ENCODE measurements at regions not wholly inside any gene's neighbourhood (a gene's known extent, or its start where the extent isn't known, plus 50 kb on each side); places are given as distances from the start of the nearest gene placed in this dataset.

DNA sequence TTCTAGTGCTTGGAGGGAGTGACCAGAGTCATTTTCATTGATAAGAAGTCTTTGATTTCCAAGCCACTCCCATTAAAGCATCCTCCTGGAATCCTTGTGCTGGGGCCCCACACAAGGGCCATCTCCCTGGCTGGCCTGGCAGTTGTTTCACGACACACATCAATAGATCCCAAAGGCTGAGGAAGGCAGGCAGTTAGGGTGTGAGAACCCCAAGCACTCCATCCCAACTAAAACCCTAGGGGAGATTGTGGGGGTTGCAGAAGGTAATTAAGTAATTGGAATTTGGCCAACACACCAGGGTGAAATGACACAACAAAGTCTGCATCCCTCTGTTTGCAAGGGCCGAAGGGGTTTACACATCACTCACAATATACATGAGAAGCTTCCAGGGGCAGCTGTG is 578.1 kb upstream of the SYT4 start:
- Mint-ChIP-seq H3K9me3 (no peaks in the 10 kb centered on the region), H3K27me3 (ENCODE audit: insufficient read depth) (peaks cover 6% of the 10 kb centered on the region), H3K27ac (no peak overlapping the region), H3K4me3 (no peak overlapping the region), H3K4me1 (peaks cover 16% of the 10 kb centered on the region), H3K36me3 (ENCODE audit: low read depth) (no peaks in the 10 kb centered on the region)
- H3K4me3 ChIP-seq (ENCODE audit: low read length): no peak overlapping the region
- no peak for TF ChIP-seq CTCF (conservative IDR thresholded peaks at IDR 0.05)
- 88% methylated on average over 2 of the region's 2 CpGs; no CpG with 5 or more reads in 1 of the 2 experiments for WGBS, 2 experiments (ENCODE audit: insufficient coverage in 1 of 2, insufficient read length in 1 of 2)
- no peaks in the 10 kb centered on the region for H3K9me3 ChIP-seq (ENCODE audit: control insufficient read depth, low read length)
- no peak overlapping the region for H3K9ac ChIP-seq (ENCODE audit: extremely low read depth, low read length, poor library complexity, severe bottlenecking)
- H3K36me3 ChIP-seq (ENCODE audit: control insufficient read depth, insufficient read depth, low read length): no peaks in the 10 kb centered on the region
- H3K27ac ChIP-seq (ENCODE audit: low read depth, low read length): no peak overlapping the region
- H3K27me3 ChIP-seq (ENCODE audit: control insufficient read depth, insufficient read depth, low read length, poor library complexity, severe bottlenecking): no peaks in the 10 kb centered on the region
- DNase-seq: no peak
- H3K4me1 ChIP-seq (ENCODE audit: control insufficient read depth, insufficient read depth, low read length): no peaks in the 10 kb centered on the region

GRCh38 chr18:43863180-43863579 is 585.9 kb upstream of the SYT4 start:
- Mint-ChIP-seq H3K4me1 (peaks cover 9% of the 10 kb centered on the region), H3K36me3 (ENCODE audit: low read depth) (no peaks in the 10 kb centered on the region), H3K27ac (no peak overlapping the region), H3K27me3 (ENCODE audit: insufficient read depth) (no peaks in the 10 kb centered on the region), H3K4me3 (no peak overlapping the region), H3K9me3 (no peaks in the 10 kb centered on the region)
- no peak for TF ChIP-seq CTCF (conservative IDR thresholded peaks at IDR 0.05)
- 96% methylated on average over 1 of the region's 1 CpG; no CpG with 5 or more reads in 1 of the 2 experiments for WGBS, 2 experiments (ENCODE audit: insufficient coverage in 1 of 2, insufficient read length in 1 of 2)
- Histone ChIP-seq H3K27ac (ENCODE audit: low read depth, low read length) (no peak overlapping the region), H3K36me3 (ENCODE audit: control insufficient read depth, insufficient read depth, low read length) (no peaks in the 10 kb centered on the region), H3K27me3 (ENCODE audit: control insufficient read depth, insufficient read depth, low read length, poor library complexity, severe bottlenecking) (no peaks in the 10 kb centered on the region), H3K9ac (ENCODE audit: extremely low read depth, low read length, poor library complexity, severe bottlenecking) (no peak overlapping the region), H3K4me3 (ENCODE audit: low read length) (no peak overlapping the region), H3K9me3 (ENCODE audit: control insufficient read depth, low read length) (no peaks in the 10 kb centered on the region), H3K4me1 (ENCODE audit: control insufficient read depth, insufficient read depth, low read length) (no peaks in the 10 kb centered on the region)
- DNase-seq: no peak

- Mint-ChIP-seq H3K4me3 (no peak overlapping the region), H3K27ac (no peak overlapping the region), H3K27me3 (ENCODE audit: insufficient read depth) (no peaks in the 10 kb centered on the region), H3K9me3 (no peaks in the 10 kb centered on the region), H3K4me1 (no peaks in the 10 kb centered on the region), H3K36me3 (ENCODE audit: low read depth) (no peaks in the 10 kb centered on the region)
- H3K27me3 ChIP-seq (ENCODE audit: control insufficient read depth, insufficient read depth, low read length, poor library complexity, severe bottlenecking): no peaks in the 10 kb centered on the region
- H3K4me3 ChIP-seq (ENCODE audit: low read length): no peak overlapping the region
- H3K36me3 ChIP-seq (ENCODE audit: control insufficient read depth, insufficient read depth, low read length): no peaks in the 10 kb centered on the region
- H3K9me3 ChIP-seq (ENCODE audit: control insufficient read depth, low read length): no peaks in the 10 kb centered on the region
- no peaks in the 10 kb centered on the region for H3K4me1 ChIP-seq (ENCODE audit: control insufficient read depth, insufficient read depth, low read length)
- no peak overlapping the region for H3K9ac ChIP-seq (ENCODE audit: extremely low read depth, low read length, poor library complexity, severe bottlenecking)
- TF ChIP-seq CTCF (conservative IDR thresholded peaks at IDR 0.05): no peak
- DNase-seq: no peak
- H3K27ac ChIP-seq (ENCODE audit: low read depth, low read length): no peak overlapping the region
Observed at GRCh38 chr18:43866696-43867095, 589.4 kb upstream of the SYT4 start.

Measured in endodermal cell (in vitro differentiated cells).